ENCODE measurements at regions not wholly inside any gene's neighbourhood (a gene's known extent, or its start where the extent isn't known, plus 50 kb on each side); places are given as distances from the start of the nearest gene placed in this dataset.
A peak's percentile ranks its signal among the peaks of the same experiment; 100 is the strongest.

- H3K9me2 ChIP-seq (ENCODE audit: insufficient read depth) = no peaks in the 10 kb centered on the region
- H3F3A ChIP-seq (ENCODE audit: insufficient read depth, low read depth) = no peaks in the 10 kb centered on the region
- no peaks in the 10 kb centered on the region for H4K20me1 ChIP-seq (ENCODE audit: insufficient read depth)
- no peaks in the 10 kb centered on the region for H3K9me3 ChIP-seq (ENCODE audit: insufficient read depth, low read depth)
- H3K36me3 ChIP-seq (ENCODE audit: low read depth) = no peaks in the 10 kb centered on the region
- H3K4me3 ChIP-seq = no peak overlapping the region
- no peak overlapping the region for H2AFZ ChIP-seq
- no peaks in the 10 kb centered on the region for H3K4me1 ChIP-seq (replicated peaks; ENCODE audit: insufficient read depth)
- no peak overlapping the region for H3K27ac ChIP-seq
- no TSS peak for BruUV-seq (replicated peaks)
- no peak overlapping the region for H3K4me2 ChIP-seq
- no peak for TF ChIP-seq EZH2 (IDR thresholded peaks at IDR 0.05; ENCODE audit: low read depth)
- no peak for TF ChIP-seq CTCF (conservative IDR thresholded peaks at IDR 0.05)
- no peaks in the 10 kb centered on the region for H3K79me2 ChIP-seq (ENCODE audit: low read depth)
- ChIA-PET POLR2A (ENCODE audit: unreplicated experiment) (no interaction called here), CTCF (no interaction called here)
- intact Hi-C loops (cut with micrococcal nuclease; ENCODE audit: unreplicated experiment) = no loop called here
- DNase-seq = no peak
- H3K27me3 ChIP-seq (ENCODE audit: insufficient read depth, low read depth) = no peaks in the 10 kb centered on the region
Measured at GRCh38 chr13:47326061-47326460, 429.2 kb upstream of the HTR2A start.

GRCh38 chr13:47317356-47317755, 420.5 kb upstream of the HTR2A start:
- H3K4me3 ChIP-seq = no peak overlapping the region
- H3K4me2 ChIP-seq = no peak overlapping the region
- H3K9me3 ChIP-seq (ENCODE audit: insufficient read depth, low read depth) = no peaks in the 10 kb centered on the region
- no peaks in the 10 kb centered on the region for H3K36me3 ChIP-seq (ENCODE audit: low read depth)
- no TSS peak for BruUV-seq (replicated peaks)
- DNase-seq = no peak
- intact Hi-C loops (cut with micrococcal nuclease; ENCODE audit: unreplicated experiment) = no loop called here
- ChIA-PET CTCF (no interaction called here), POLR2A (ENCODE audit: unreplicated experiment) (no interaction called here)
- H3K79me2 ChIP-seq (ENCODE audit: low read depth) = no peaks in the 10 kb centered on the region
- H3K4me1 ChIP-seq (replicated peaks; ENCODE audit: insufficient read depth) = no peaks in the 10 kb centered on the region
- no peaks in the 10 kb centered on the region for H3F3A ChIP-seq (ENCODE audit: insufficient read depth, low read depth)
- H3K27me3 ChIP-seq (ENCODE audit: insufficient read depth, low read depth) = no peaks in the 10 kb centered on the region
- H2AFZ ChIP-seq = no peak overlapping the region
- H4K20me1 ChIP-seq (ENCODE audit: insufficient read depth) = no peaks in the 10 kb centered on the region
- H3K9me2 ChIP-seq (ENCODE audit: insufficient read depth) = no peaks in the 10 kb centered on the region
- TF ChIP-seq CTCF (conservative IDR thresholded peaks at IDR 0.05) = no peak
- TF ChIP-seq EZH2 (IDR thresholded peaks at IDR 0.05; ENCODE audit: low read depth) = no peak
- H3K27ac ChIP-seq = no peak overlapping the region

GRCh38 chr13:47310401-47310800, 413.5 kb upstream of the HTR2A start:
- no peaks in the 10 kb centered on the region for H3F3A ChIP-seq (ENCODE audit: insufficient read depth, low read depth)
- H3K9me3 ChIP-seq (ENCODE audit: insufficient read depth, low read depth) = no peaks in the 10 kb centered on the region
- no peak overlapping the region for H3K27ac ChIP-seq
- H3K79me2 ChIP-seq (ENCODE audit: low read depth) = no peaks in the 10 kb centered on the region
- no peaks in the 10 kb centered on the region for H3K27me3 ChIP-seq (ENCODE audit: insufficient read depth, low read depth)
- TF ChIP-seq CTCF (conservative IDR thresholded peaks at IDR 0.05) = no peak
- TF ChIP-seq EZH2 (IDR thresholded peaks at IDR 0.05; ENCODE audit: low read depth) = no peak
- no peaks in the 10 kb centered on the region for H3K9me2 ChIP-seq (ENCODE audit: insufficient read depth)
- no peaks in the 10 kb centered on the region for H3K36me3 ChIP-seq (ENCODE audit: low read depth)
- no peak for DNase-seq
- intact Hi-C loops (cut with micrococcal nuclease; ENCODE audit: unreplicated experiment) = no loop called here
- no peaks in the 10 kb centered on the region for H4K20me1 ChIP-seq (ENCODE audit: insufficient read depth)
- no peaks in the 10 kb centered on the region for H3K4me1 ChIP-seq (replicated peaks; ENCODE audit: insufficient read depth)
- BruUV-seq (replicated peaks) = no TSS peak
- POLR2A ChIA-PET (ENCODE audit: unreplicated experiment) = no interaction called here
- no peak overlapping the region for H3K4me3 ChIP-seq
- H3K4me2 ChIP-seq = no peak overlapping the region
- CTCF ChIA-PET = no interaction called here
- H2AFZ ChIP-seq = peak overlapping the region; percentile 11; the same call in 1 of the 2 replicates

All from PC-9 (cell line).